ENCODE measurements at regions not wholly inside any gene's neighbourhood (a gene's known extent, or its start where the extent isn't known, plus 50 kb on each side); places are given as distances from the start of the nearest gene placed in this dataset.

GRCh38 chr5:173557123-173557903 lies 59.1 kb downstream of the BOD1 start:
- Histone ChIP-seq H3K4me1 (peaks cover 0 to 3% (median 0%) of the 10 kb centered on the region in 4 donors), H3K9me3 (peaks cover 0 to 27% (median 2%) of the 10 kb centered on the region in 4 donors), H3K27ac (peak overlapping the region in 1 of 4 donors; percentile 61), H3K27me3 (no peaks in the 10 kb centered on the region), H3K36me3 (no peaks in the 10 kb centered on the region), H3K4me3 (no peak overlapping the region)
- 41 to 48% methylated on average over 12 of the region's 12 CpGs for WGBS, 2 donors
- TF ChIP-seq EP300 (IDR thresholded peaks at IDR 0.05) (no peak), POLR2A (IDR thresholded peaks at IDR 0.05) (no peak), CTCF (IDR thresholded peaks at IDR 0.05) (no peak)
- DNase-seq (ENCODE audit: low spot score in 2 of 2), result no peak

GRCh38 chr5:173556142-173557028 lies 60.1 kb downstream of the BOD1 start:
- WGBS, 2 donors, result 82 to 86% methylated on average over 8 of the region's 8 CpGs
- Histone ChIP-seq H3K27ac (peak overlapping the region in 2 of 4 donors; percentile 1 to 72), H3K9me3 (peaks cover 0 to 21% (median 2%) of the 10 kb centered on the region in 4 donors), H3K36me3 (no peaks in the 10 kb centered on the region), H3K4me1 (peaks cover 0 to 3% (median 0%) of the 10 kb centered on the region in 4 donors), H3K27me3 (no peaks in the 10 kb centered on the region), H3K4me3 (no peak overlapping the region)
- TF ChIP-seq EP300 (IDR thresholded peaks at IDR 0.05) (no peak), POLR2A (IDR thresholded peaks at IDR 0.05) (no peak), CTCF (IDR thresholded peaks at IDR 0.05) (no peak)
- DNase-seq (ENCODE audit: low spot score in 2 of 2), result no peak

GRCh38 chr5:173554989-173555705 lies 61.3 kb downstream of the BOD1 start:
- WGBS, 2 donors, result 60 to 66% methylated on average over 30 of the region's 30 CpGs
- peak overlapping the region in 3 of 4 donors; percentile 8 to 77 (median 72) for H3K27ac ChIP-seq
- no peak for DNase-seq (ENCODE audit: low spot score in 2 of 2)
- no peak for TF ChIP-seq POLR2A (IDR thresholded peaks at IDR 0.05)
- TF ChIP-seq CTCF (IDR thresholded peaks at IDR 0.05), result no peak
- no peak for TF ChIP-seq EP300 (IDR thresholded peaks at IDR 0.05)
- peaks cover 0 to 3% (median 1%) of the 10 kb centered on the region in 4 donors for H3K4me1 ChIP-seq
- H3K27me3 ChIP-seq, result no peaks in the 10 kb centered on the region
- no peaks in the 10 kb centered on the region for H3K36me3 ChIP-seq
- no peak overlapping the region for H3K4me3 ChIP-seq
- peaks cover 0 to 9% (median 0%) of the 10 kb centered on the region in 4 donors for H3K9me3 ChIP-seq

GRCh38 chr5:173554038-173554955 lies 62.2 kb downstream of the BOD1 start:
- no peak for DNase-seq (ENCODE audit: low spot score in 2 of 2)
- Histone ChIP-seq H3K36me3 (no peaks in the 10 kb centered on the region), H3K4me3 (no peak overlapping the region), H3K27me3 (no peaks in the 10 kb centered on the region), H3K4me1 (peaks cover 0 to 4% (median 2%) of the 10 kb centered on the region in 4 donors), H3K9me3 (peaks cover 0 to 1% (median 0%) of the 10 kb centered on the region in 4 donors), H3K27ac (peak overlapping the region in 2 of 4 donors; percentile 72 to 77)
- WGBS, 2 donors, result 56 to 63% methylated on average over 12 of the region's 12 CpGs
- TF ChIP-seq EP300 (IDR thresholded peaks at IDR 0.05), result no peak
- no peak for TF ChIP-seq POLR2A (IDR thresholded peaks at IDR 0.05)
- no peak for TF ChIP-seq CTCF (IDR thresholded peaks at IDR 0.05)
